ENCODE measurements at regions not wholly inside any gene's neighbourhood (a gene's known extent, or its start where the extent isn't known, plus 50 kb on each side); places are given as distances from the start of the nearest gene placed in this dataset.

- no peak for DNase-seq (ENCODE audit: low read depth, low spot score)
Observed at GRCh38 chr18:61157451-61157850, 175.8 kb upstream of the CDH20 start.

- DNase-seq (ENCODE audit: low read depth, low spot score) = no peak
Observed at GRCh38 chr18:61159246-61159645, 174.0 kb upstream of the CDH20 start.

- no peak for DNase-seq (ENCODE audit: low read depth, low spot score)
Observed at GRCh38 chr18:61164321-61164720, 168.9 kb upstream of the CDH20 start.

GRCh38 chr18:61167902-61168301 is 165.3 kb upstream of the CDH20 start:
- DNase-seq (ENCODE audit: low read depth, low spot score) = no peak

- DNase-seq (ENCODE audit: low read depth, low spot score) = no peak
Observed at GRCh38 chr18:61169386-61169785, 163.8 kb upstream of the CDH20 start.

GRCh38 chr18:61172624-61173023 is 160.6 kb upstream of the CDH20 start:
- no peak for DNase-seq (ENCODE audit: low read depth, low spot score)

GRCh38 chr18:61173554-61173953 is 159.7 kb upstream of the CDH20 start:
- DNase-seq (ENCODE audit: low read depth, low spot score) = no peak

GRCh38 chr18:61183798-61184197 is 149.4 kb upstream of the CDH20 start:
- DNase-seq (ENCODE audit: low read depth, low spot score) = no peak

- no peak for DNase-seq (ENCODE audit: low read depth, low spot score)
Observed at GRCh38 chr18:61187971-61188370, 145.3 kb upstream of the CDH20 start.

- DNase-seq (ENCODE audit: low read depth, low spot score) = no peak
Observed at GRCh38 chr18:61189376-61189775, 143.9 kb upstream of the CDH20 start.

- DNase-seq (ENCODE audit: low read depth, low spot score) = no peak
Observed at GRCh38 chr18:61194726-61195125, 138.5 kb upstream of the CDH20 start.

GRCh38 chr18:61196750-61197149 is 136.5 kb upstream of the CDH20 start:
- no peak for DNase-seq (ENCODE audit: low read depth, low spot score)

GRCh38 chr18:61198486-61198885 is 134.7 kb upstream of the CDH20 start:
- DNase-seq (ENCODE audit: low read depth, low spot score) = no peak

- DNase-seq (ENCODE audit: low read depth, low spot score) = no peak
Observed at GRCh38 chr18:61199171-61199848, 133.9 kb upstream of the CDH20 start.

GRCh38 chr18:61201511-61201910 is 131.7 kb upstream of the CDH20 start:
- DNase-seq (ENCODE audit: low read depth, low spot score) = no peak

GRCh38 chr18:61203151-61203550 is 130.1 kb upstream of the CDH20 start:
- no peak for DNase-seq (ENCODE audit: low read depth, low spot score)

GRCh38 chr18:61209801-61210200 is 123.4 kb upstream of the CDH20 start:
- no peak for DNase-seq (ENCODE audit: low read depth, low spot score)

GRCh38 chr18:61216051-61216450 is 117.2 kb upstream of the CDH20 start:
- no peak for DNase-seq (ENCODE audit: low read depth, low spot score)

- no peak for DNase-seq (ENCODE audit: low read depth, low spot score)
Observed at GRCh38 chr18:61222206-61222605, 111.0 kb upstream of the CDH20 start.

GRCh38 chr18:61225336-61225735 is 107.9 kb upstream of the CDH20 start:
- no peak for DNase-seq (ENCODE audit: low read depth, low spot score)

- DNase-seq (ENCODE audit: low read depth, low spot score) = no peak
Observed at GRCh38 chr18:61236356-61237057, 96.7 kb upstream of the CDH20 start.

- no peak for DNase-seq (ENCODE audit: low read depth, low spot score)
Observed at GRCh38 chr18:61237529-61237928, 95.7 kb upstream of the CDH20 start.

- no peak for DNase-seq (ENCODE audit: low read depth, low spot score)
Observed at GRCh38 chr18:61239051-61239450, 94.2 kb upstream of the CDH20 start.

Measured in smooth muscle cell of the brain vasculature (primary cell).